PC-3 (cell line): ENCODE measurements at regions not wholly inside any gene's neighbourhood (a gene's known extent, or its start where the extent isn't known, plus 50 kb on each side); places are given as distances from the start of the nearest gene placed in this dataset.
A peak's percentile ranks its signal among the peaks of the same experiment; 100 is the strongest.

ENCODE experiments used
- ATAC-seq: fragments of 200-7000 bp; cut with Tn5 transposase; 2 replicates; pipeline ENCODE4 v1.9.1; 2020; ENCODE audit warnings: mild to moderate bottlenecking, moderate library complexity
- BruUV-seq: library from RNA; stranded (reverse); fragments of 400-500 nt; replicated peaks from 2 replicates; lab custom pipeline; 2021; lab: Mats Ljungman, UMichigan
- CTCF ChIA-PET: fragments of 300-600 bp; sonication (Branson Sonifier 250); formaldehyde crosslinking; loops from one replicate; lab custom pipeline; 2022; ENCODE audit warnings: antibody characterized with exemption; lab: Charles Lee
- POLR2A ChIA-PET: fragments of 300-600 bp; sonication (Branson Sonifier 250); formaldehyde crosslinking; loops from one replicate; lab custom pipeline; 2022; ENCODE audit warnings: antibody characterized with exemption; ENCODE audit not compliant: unreplicated experiment; lab: Charles Lee
- DNase-seq: peaks from one replicate; pipeline ENCODE4 v3.0.0-alpha.2; 2015
- H2AFZ ChIP-seq: fragments of 300-600 bp; sonication (generic); 2 replicates; pipeline ENCODE4 v1.6.0; 2016; ENCODE audit warnings: antibody characterized with exemption, low read length
- H3F3A ChIP-seq: fragments of 300-600 bp; sonication (generic); one replicate; pipeline ENCODE4 v1.6.0; 2017; ENCODE audit warnings: antibody characterized with exemption, low read length, control low read depth, mild to moderate bottlenecking; ENCODE audit not compliant: unreplicated experiment
- H3K27ac ChIP-seq: fragments of 300-600 bp; sonication (generic); 2 replicates; pipeline ENCODE4 v1.5.1; 2016; ENCODE audit warnings: mild to moderate bottlenecking, low read length
- H3K27me3 ChIP-seq: fragments of 300-600 bp; sonication (generic); 2 replicates; pipeline ENCODE4 v1.6.1; 2016; ENCODE audit warnings: low read length, mixed read lengths
- H3K36me3 ChIP-seq: fragments of 300-600 bp; sonication (generic); 2 replicates; pipeline ENCODE4 v1.6.1; 2016; ENCODE audit warnings: low read depth, mixed run types, low read length, mixed read lengths
- H3K4me1 ChIP-seq: fragments of 300-600 bp; sonication (generic); 2 replicates; pipeline ENCODE4 v1.5.1; 2016; ENCODE audit warnings: low read length; ENCODE audit not compliant: insufficient read depth
- H3K4me2 ChIP-seq: fragments of 300-600 bp; sonication (generic); 2 replicates; pipeline ENCODE4 v1.6.0; 2016; ENCODE audit warnings: low read length
- H3K4me3 ChIP-seq: fragments of 300-600 bp; sonication (generic); 2 replicates; pipeline ENCODE4 v1.5.1; 2016; ENCODE audit warnings: mild to moderate bottlenecking, low read length, mixed read lengths
- H3K79me2 ChIP-seq: fragments of 300-600 bp; sonication (generic); 2 replicates; pipeline ENCODE4 v1.6.1; 2017; ENCODE audit warnings: low read length, mixed read lengths
- H3K9ac ChIP-seq: fragments of 300-600 bp; sonication (generic); 2 replicates; pipeline ENCODE4 v1.6.0; 2016; ENCODE audit warnings: mild to moderate bottlenecking, low read length
- H3K9me2 ChIP-seq: fragments of 300-600 bp; sonication (generic); replicated peaks from 2 replicates; pipeline ENCODE4 v1.6.1; 2016; ENCODE audit warnings: mixed run types, low read length, mixed read lengths
- H3K9me3 ChIP-seq: fragments of 300-600 bp; sonication (generic); 2 replicates; pipeline ENCODE4 v1.6.1; 2016; ENCODE audit warnings: low read length, mixed read lengths
- H4K20me1 ChIP-seq: fragments of 300-600 bp; sonication (generic); 2 replicates; pipeline ENCODE4 v1.6.1; 2016; ENCODE audit warnings: low read length, mixed read lengths
- EZH2 ChIP-seq: fragments of 300-600 bp; sonication (generic); IDR thresholded peaks from one replicate; pipeline ENCODE4 v1.6.1; 2017; ENCODE audit warnings: antibody characterized with exemption, mild to moderate bottlenecking, low read length; ENCODE audit not compliant: unreplicated experiment
- EZH2phosphoT487 ChIP-seq: fragments of 300-600 bp; sonication (generic); IDR thresholded peaks from 2 replicates; pipeline ENCODE4 v1.6.1; 2018; ENCODE audit warnings: mild to moderate bottlenecking, antibody characterized with exemption, low read length, borderline replicate concordance
- intact Hi-C: fragments of 100-400 bp; cut with micrococcal nuclease; formaldehyde crosslinking; loops from 2 replicates; pipeline ENCODE4 v1.9.0; 2023
- TF ChIP-seq, protein P1 (sequence below): fragments of 300-600 bp; sonication (generic); conservative IDR thresholded peaks from 2 replicates; pipeline ENCODE4 v1.5.1; 2017; ENCODE audit warnings: antibody characterized with exemption, low read depth, mild to moderate bottlenecking, low read length

DNA sequence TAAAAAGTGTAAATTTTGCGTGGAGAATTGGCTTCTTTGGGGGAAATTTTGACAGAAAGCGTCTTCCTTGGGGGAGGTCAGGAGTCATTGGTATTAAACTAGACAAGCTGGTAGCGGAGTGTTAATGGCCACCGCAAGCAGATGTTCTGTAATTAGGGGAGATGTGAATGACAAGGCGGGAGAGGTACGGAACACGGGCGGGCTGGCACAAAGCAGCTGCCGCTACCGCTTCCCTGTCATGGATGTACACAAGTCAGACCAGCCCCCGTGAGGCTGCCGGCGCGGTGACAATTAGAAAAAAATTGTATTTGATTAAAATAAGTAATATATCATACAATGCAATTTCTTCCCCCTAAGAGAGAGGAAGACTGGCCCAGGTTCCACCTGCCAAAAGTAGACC, 501.6 kb downstream of the VRK1 start:
- Histone ChIP-seq H3K36me3 (no peaks in the 10 kb centered on the region), H3K27me3 (peaks cover 98% of the 10 kb centered on the region), H3K9me2 (no peaks in the 10 kb centered on the region), H3K79me2 (no peaks in the 10 kb centered on the region), H3F3A (no peaks in the 10 kb centered on the region), H3K4me1 (no peaks in the 10 kb centered on the region), H4K20me1 (no peaks in the 10 kb centered on the region), H2AFZ (no peak overlapping the region), H3K9ac (no peak overlapping the region), H3K27ac (no peak overlapping the region), H3K4me3 (no peak overlapping the region), H3K9me3 (no peaks in the 10 kb centered on the region), H3K4me2 (no peak overlapping the region)
- no TSS peak for BruUV-seq
- CTCF ChIA-PET = no interaction called here
- POLR2A ChIA-PET = no interaction called here
- TF ChIP-seq EZH2phosphoT487 (no peak; the same call in 1 of the 2 replicates), EZH2 (no peak)
- TF ChIP-seq, protein P1, sequence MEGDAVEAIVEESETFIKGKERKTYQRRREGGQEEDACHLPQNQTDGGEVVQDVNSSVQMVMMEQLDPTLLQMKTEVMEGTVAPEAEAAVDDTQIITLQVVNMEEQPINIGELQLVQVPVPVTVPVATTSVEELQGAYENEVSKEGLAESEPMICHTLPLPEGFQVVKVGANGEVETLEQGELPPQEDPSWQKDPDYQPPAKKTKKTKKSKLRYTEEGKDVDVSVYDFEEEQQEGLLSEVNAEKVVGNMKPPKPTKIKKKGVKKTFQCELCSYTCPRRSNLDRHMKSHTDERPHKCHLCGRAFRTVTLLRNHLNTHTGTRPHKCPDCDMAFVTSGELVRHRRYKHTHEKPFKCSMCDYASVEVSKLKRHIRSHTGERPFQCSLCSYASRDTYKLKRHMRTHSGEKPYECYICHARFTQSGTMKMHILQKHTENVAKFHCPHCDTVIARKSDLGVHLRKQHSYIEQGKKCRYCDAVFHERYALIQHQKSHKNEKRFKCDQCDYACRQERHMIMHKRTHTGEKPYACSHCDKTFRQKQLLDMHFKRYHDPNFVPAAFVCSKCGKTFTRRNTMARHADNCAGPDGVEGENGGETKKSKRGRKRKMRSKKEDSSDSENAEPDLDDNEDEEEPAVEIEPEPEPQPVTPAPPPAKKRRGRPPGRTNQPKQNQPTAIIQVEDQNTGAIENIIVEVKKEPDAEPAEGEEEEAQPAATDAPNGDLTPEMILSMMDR = no peak
- no peak for ATAC-seq
- DNase-seq = no peak
- intact Hi-C loops = loop anchor here (5.0 kb wide), 1 partner anchor 56 kb away; no protein-coding TSS in a partner anchor

DNA sequence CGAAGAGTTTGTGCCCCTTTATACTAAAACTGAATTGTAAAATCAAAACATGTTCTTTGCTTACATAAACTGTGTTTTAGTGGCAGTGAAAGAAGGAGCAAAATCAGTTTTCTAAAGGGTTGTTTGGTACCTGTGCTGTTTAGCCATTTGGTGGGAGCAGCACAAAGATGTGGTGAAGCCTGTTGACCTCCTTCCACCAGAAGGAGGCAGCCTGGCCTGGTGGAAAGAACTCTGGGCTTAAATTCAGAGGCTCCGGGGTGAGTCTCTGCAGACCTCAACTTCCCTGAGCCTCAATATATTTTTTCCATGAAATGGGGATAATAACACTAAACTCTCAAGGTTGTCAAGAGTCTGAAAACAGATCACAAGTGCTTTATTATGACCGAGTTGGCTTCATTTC, 502.5 kb downstream of the VRK1 start:
- Histone ChIP-seq H3K4me2 (no peak overlapping the region), H3K4me3 (no peak overlapping the region), H3F3A (no peaks in the 10 kb centered on the region), H3K79me2 (no peaks in the 10 kb centered on the region), H3K9ac (no peak overlapping the region), H3K9me3 (no peaks in the 10 kb centered on the region), H3K4me1 (no peaks in the 10 kb centered on the region), H2AFZ (no peak overlapping the region), H3K9me2 (no peaks in the 10 kb centered on the region), H3K36me3 (no peaks in the 10 kb centered on the region), H3K27me3 (peaks cover 97% of the 10 kb centered on the region), H3K27ac (no peak overlapping the region), H4K20me1 (no peaks in the 10 kb centered on the region)
- ChIA-PET CTCF (no interaction called here), POLR2A (no interaction called here)
- ATAC-seq = no peak; the same call in 1 of the 2 replicates
- intact Hi-C loops = loop anchor here (5.0 kb wide), 2 partner anchors 57 to 108 kb away; no protein-coding TSS in a partner anchor
- TF ChIP-seq EZH2 (no peak), EZH2phosphoT487 (no peak)
- TF ChIP-seq, protein P1 = peak; percentile 47
- BruUV-seq = no TSS peak
- no peak for DNase-seq

DNA sequence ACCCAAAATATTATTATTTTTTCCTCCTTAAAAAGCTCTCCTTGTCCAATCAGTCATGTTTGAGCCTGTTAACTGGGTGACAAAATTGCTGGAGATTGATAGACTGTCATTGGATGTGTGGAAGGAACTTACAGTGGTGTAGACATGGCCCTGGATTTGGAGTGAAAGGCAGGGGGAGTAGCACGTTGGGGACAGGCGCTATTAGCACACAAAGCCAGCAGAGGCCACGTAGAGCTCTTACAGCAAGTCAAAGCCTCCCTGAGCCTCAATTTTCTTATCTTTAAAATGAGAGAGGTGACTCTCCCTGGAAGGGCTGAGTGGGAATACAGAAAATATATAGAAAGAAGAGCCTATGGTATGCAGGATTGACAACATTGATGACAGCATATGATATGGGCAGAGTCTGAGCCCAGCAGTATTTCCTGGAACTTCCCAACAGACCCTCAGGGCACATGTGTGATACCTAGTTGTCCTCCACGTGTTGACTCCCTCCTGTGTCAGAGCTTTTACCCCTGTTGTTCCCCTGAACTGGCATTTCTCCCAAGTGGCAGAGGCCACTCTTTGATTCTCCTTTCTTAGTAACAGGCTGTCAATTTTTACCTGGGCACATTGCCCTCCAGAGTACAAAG, 504.9 kb downstream of the VRK1 start:
- no TSS peak for BruUV-seq
- Histone ChIP-seq H4K20me1 (no peaks in the 10 kb centered on the region), H3K79me2 (no peaks in the 10 kb centered on the region), H2AFZ (no peak overlapping the region), H3K9me3 (no peaks in the 10 kb centered on the region), H3F3A (no peaks in the 10 kb centered on the region), H3K27ac (no peak overlapping the region), H3K9me2 (no peaks in the 10 kb centered on the region), H3K4me3 (no peak overlapping the region), H3K4me2 (no peak overlapping the region), H3K9ac (no peak overlapping the region), H3K4me1 (peaks cover 10% of the 10 kb centered on the region), H3K27me3 (peaks cover 75% of the 10 kb centered on the region), H3K36me3 (no peaks in the 10 kb centered on the region)
- no peak for ATAC-seq
- TF ChIP-seq, protein P1 = no peak
- TF ChIP-seq EZH2 = no peak
- TF ChIP-seq EZH2phosphoT487 = no peak
- intact Hi-C loops = loop anchor here (5.0 kb wide), 1 partner anchor 105 kb away; no protein-coding TSS in a partner anchor
- ChIA-PET CTCF (no interaction called here), POLR2A (no interaction called here)
- DNase-seq = no peak
